ENCODE measurements at regions not wholly inside any gene's neighbourhood (a gene's known extent, or its start where the extent isn't known, plus 50 kb on each side); places are given as distances from the start of the nearest gene placed in this dataset.

DNA sequence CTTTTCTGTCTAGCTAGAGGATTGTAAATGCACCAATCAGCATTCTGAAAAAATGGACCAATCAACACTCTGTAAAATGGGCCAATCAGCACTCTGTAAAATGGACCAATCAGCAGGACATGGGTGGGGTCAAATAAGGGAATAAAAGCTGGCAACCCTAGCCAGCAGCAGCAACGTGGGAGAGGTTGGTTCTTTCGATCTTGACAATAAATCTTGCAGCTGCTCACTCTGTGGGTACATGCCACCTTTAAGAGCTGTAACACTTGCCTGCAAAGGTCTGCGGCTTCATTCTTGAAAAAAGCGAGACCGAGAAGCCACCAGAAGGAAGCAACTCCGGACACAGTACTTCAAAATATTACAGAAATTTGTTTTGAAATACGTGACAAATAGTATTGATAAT is 424.6 kb upstream of the CDH9 start:
- H2BK5ac ChIP-seq (ENCODE audit: insufficient read length, low read length) = no peak overlapping the region
- no peak for DNase-seq
- 0 out of 5 replicates have a peak, but pooled peaks cover 0 to 3% of the 10 kb centered on the region in 2 experiments for H3K9me3 Mint-ChIP-seq

More for the DNA sequence above, 424.6 kb upstream of the CDH9 start:
- no peak overlapping the region for H4K8ac ChIP-seq (replicated peaks; ENCODE audit: insufficient read length, low read depth, low read length)
- no CpG with 5 or more reads among the region's 7 CpGs for WGBS (ENCODE audit: extremely low coverage, insufficient read length, low lambda C conversion rate)
- H3K79me2 ChIP-seq (ENCODE audit: insufficient read depth, low read length) = no peaks in the 10 kb centered on the region
- no peak overlapping the region for H4K91ac ChIP-seq (ENCODE audit: insufficient read length, low read depth, low read length)
- H3K9ac ChIP-seq (ENCODE audit: extremely low read depth, insufficient read length, low read length) = no peak overlapping the region
- no peaks in the 10 kb centered on the region for H3K27me3 ChIP-seq (ENCODE audit: insufficient read depth, low read length)
- no peaks in the 10 kb centered on the region for H3K9me3 ChIP-seq (ENCODE audit: control insufficient read depth, low read depth, low read length)
- H2AFZ ChIP-seq (ENCODE audit: low read length) = no peak overlapping the region
- no peak overlapping the region for H3K18ac ChIP-seq (ENCODE audit: insufficient read length, low read depth, low read length)
- H4K20me1 ChIP-seq (ENCODE audit: control insufficient read depth, insufficient read depth, insufficient read length) = no peaks in the 10 kb centered on the region
- Mint-ChIP-seq H3K27ac (no peak overlapping the region), H3K4me3 (no peak overlapping the region), H3K27me3 (ENCODE audit: low read depth) (no peaks in the 10 kb centered on the region; the same call in 1 of the 2 replicates), H3K4me1 (no peaks in the 10 kb centered on the region; a peak in 1 of 4 replicates), H3K36me3 (ENCODE audit: insufficient read depth in 1 of 3, low read depth in 3 of 3) (peaks cover 0 to 3% (median 0%) of the 10 kb centered on the region in 3 experiments; a peak in 2 of 7 replicates)
- no peak overlapping the region for H2BK20ac ChIP-seq (ENCODE audit: low read depth, low read length, poor library complexity, severe bottlenecking)
- no peak overlapping the region for H3K4ac ChIP-seq (ENCODE audit: low read depth, low read length)
- H3K79me1 ChIP-seq (ENCODE audit: insufficient read depth, low read depth, low read length, poor library complexity, severe bottlenecking) = no peaks in the 10 kb centered on the region
- no peaks in the 10 kb centered on the region for H3K4me1 ChIP-seq (ENCODE audit: insufficient read depth, low read length)
- no peak overlapping the region for H3K4me2 ChIP-seq (ENCODE audit: insufficient read depth, insufficient read length, low read length)
- H3K14ac ChIP-seq (ENCODE audit: insufficient read depth, low read length) = no peak overlapping the region
- H2AK5ac ChIP-seq (ENCODE audit: insufficient read length, low read length) = no peak overlapping the region
- H2BK15ac ChIP-seq (ENCODE audit: low read depth, low read length) = no peak overlapping the region
- H3K23ac ChIP-seq (ENCODE audit: insufficient read length, low read depth, low read length) = no peak overlapping the region
- no peak overlapping the region for H3K27ac ChIP-seq (ENCODE audit: insufficient read length, low read depth, low read length)
- TF ChIP-seq CTCF (conservative IDR thresholded peaks at IDR 0.05) = no peak
- no peak overlapping the region for H2BK120ac ChIP-seq (ENCODE audit: low read depth, low read length, poor library complexity, severe bottlenecking)
- no peak overlapping the region for H3T11ph ChIP-seq (ENCODE audit: low read length)
- H3K23me2 ChIP-seq (ENCODE audit: insufficient read length, low read depth, low read length, poor library complexity, severe bottlenecking) = no peaks in the 10 kb centered on the region
- no peak overlapping the region for H2BK12ac ChIP-seq (ENCODE audit: insufficient read length, low read depth, low read length)
- H3K56ac ChIP-seq (ENCODE audit: insufficient read length, low read depth, low read length) = no peak overlapping the region
- H4K5ac ChIP-seq (ENCODE audit: insufficient read length, low read depth, low read length) = no peak overlapping the region

Data from H9 (cell line).